Fibroblast of skin of right quadriceps (primary cell): ENCODE measurements at regions not wholly inside any gene's neighbourhood (a gene's known extent, or its start where the extent isn't known, plus 50 kb on each side); places are given as distances from the start of the nearest gene placed in this dataset.
"Not testable (repeated sequence)": the region's sequence is repeated elsewhere in the genome, so short reads cannot be mapped to it uniquely, and the experiment has no call there.

Experiments
- DNase-seq: peaks from one replicate; pipeline ENCODE4 v3.0.0-alpha.2; 2013

GRCh38 chr4:38280323-38280706 is 320.1 kb downstream of the PTTG2 start:
- DNase-seq, result no peak

DNA sequence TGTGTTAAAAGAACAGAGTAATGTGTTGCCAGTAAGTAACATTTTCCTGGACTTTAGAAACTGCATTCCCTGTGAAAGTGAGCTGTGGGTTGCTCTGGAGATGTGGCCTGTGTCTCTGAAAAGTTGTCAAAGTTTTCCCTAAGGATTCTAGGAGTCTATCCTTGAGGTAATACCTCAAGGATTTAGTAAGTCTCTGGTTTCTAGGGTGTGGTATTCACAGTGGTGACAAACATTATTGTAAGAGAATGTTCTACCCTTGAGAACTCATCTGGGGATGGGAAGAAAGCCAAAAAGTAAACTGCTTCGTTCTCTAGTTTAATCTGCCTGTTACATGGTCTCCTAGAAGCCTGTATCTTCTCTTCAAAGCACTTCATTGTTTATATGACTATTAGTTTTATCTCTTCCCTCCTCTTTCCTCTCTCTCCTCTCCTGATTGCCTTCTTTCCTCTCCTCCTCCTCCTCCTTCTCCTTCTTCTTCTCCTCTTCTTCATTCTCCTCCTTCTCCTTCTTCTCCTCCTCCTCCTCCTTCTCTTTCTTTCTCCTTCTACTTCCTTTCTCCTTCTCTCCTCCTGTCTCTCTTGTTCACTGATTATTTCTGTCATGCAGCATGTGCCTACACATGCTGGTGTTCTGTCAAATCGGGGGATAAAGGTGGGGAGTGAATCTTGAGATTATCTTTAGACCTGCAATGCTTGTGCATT is 321.3 kb downstream of the PTTG2 start:
- DNase-seq, result peak; percentile 53

DNA sequence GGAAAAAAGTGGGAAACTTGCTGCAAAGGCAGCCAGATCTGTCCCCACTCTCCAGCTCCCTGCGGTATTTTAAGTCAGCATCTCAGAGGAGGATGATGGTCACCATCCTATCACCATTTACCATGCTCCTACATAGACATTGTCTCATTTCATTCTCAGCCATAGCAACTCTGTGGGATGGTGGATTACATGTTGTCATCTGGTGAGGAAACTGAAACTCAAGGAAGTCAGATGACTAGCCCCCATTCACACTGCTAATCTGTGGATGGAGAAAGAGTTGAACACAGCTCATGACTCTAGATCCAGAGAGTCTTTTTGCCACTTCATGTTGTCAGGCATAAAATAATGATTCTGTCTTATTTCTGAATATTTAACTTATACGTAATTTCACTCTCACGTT is 323.5 kb downstream of the PTTG2 start:
- no peak for DNase-seq

DNA sequence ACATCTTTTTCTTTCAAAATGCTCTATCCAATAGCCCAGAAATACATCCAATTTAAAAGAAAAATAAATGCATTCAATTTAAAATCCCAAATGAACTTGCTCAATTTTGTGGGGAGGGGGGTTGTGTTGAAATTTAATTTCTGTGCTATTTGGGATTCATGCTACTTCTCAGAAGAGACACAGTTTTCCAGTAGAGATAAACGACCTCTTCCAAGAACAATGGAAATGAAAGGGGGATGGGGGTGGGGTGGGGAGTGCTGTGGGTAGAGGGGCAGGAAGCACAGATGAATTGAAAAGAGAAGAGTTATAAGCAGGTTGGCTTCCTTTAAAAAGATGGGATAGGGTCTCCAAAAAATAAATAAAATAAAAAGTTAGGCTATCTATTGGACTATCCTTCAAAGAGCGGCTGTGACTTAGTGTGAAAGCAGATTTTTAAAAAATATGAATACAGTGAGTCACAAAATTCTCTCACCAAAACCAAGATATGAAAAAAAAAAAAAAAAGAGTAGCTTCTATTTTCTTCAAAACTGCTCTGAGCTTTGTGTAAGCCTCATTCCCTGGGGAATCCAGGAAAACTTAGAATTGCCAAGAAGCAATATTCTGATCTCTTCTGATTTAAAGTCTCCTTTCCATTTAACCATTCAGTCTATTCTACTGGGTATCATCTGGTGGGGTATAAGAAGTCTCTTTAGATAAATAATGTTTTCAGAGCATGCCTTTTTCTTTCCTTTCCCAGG is 324.3 kb downstream of the PTTG2 start:
- DNase-seq, result peak; percentile 33

- no peak for DNase-seq
Observed at GRCh38 chr4:38287101-38287851, 327.1 kb downstream of the PTTG2 start.

GRCh38 chr4:38289553-38289952 is 329.4 kb downstream of the PTTG2 start:
- DNase-seq, result no peak

DNA sequence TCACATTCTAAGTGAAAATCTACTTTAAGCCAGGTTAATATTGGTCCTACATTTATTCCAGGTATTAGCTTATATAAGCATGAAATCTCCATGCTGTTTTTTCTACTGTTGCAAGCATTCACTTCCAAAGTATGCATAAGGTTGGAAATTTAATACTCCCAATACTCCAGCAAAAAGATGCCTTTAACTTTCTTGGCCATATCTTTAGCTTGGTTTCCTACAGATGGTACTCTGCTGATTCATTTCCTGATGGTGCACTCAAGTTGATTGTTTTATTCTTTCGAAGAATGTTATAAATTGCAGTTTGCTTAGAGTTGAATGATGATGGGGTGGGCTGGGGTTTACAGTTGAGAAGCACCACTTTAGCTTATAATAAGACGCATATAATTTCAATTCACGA is 330.2 kb downstream of the PTTG2 start:
- peak; percentile 74 for DNase-seq

DNA sequence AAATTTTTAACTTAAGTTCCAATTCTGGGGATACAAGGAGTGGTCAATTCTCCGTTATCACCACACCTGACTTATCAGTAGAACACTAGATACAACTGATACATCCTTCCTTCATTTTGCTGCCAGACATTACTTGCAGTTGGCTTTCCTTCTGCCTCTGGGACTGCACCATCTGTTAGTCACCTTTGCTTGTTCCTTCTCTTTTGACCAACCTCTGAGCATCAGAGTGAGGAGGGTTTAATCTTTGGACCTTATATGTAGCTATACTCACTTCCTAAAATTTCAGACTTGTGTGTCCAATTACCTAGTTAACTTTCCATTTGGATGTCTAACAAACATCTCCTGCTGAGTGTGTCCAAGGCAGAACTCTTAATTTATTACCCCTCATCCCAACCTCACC is 330.7 kb downstream of the PTTG2 start:
- DNase-seq, result no peak

GRCh38 chr4:38292529-38292928 is 332.3 kb downstream of the PTTG2 start:
- no peak for DNase-seq

DNA sequence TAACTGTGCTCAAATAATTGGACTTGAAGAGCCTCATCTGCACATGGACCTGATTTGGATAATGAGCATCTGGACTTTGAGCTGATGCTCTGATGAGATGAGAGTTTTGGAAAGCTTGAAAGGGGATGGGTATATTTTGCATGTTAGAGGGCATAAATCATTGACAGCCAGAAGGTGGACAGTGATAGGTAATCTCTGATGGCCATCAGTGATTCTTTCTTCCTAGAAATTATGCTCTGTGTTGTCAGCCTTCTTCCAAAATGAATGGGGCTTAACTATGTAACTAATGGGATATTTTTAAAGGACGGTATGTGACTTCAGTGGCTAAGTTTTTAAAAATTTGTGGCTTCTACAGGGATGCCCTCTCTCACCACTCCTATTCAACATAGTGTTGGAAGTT is 334.0 kb downstream of the PTTG2 start:
- no peak for DNase-seq

DNA sequence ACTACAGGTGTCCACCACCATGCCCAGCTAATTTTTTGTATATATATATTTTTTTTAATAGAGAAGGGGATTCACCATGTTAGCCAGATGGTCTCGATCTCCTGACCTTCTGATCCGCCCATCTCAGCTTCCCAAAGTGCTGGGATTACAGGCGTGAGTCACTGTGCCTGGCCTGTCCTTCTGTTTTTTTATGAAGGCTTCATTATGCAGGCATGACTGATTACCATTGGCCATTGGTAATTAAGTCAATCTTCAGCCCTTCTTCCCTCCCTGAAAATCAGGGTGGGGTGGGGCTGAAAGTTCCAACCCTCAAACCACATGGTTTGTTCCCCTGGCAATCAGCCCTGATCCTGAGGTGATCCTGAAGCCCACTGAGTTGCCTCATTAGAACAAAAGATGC is 336.9 kb downstream of the PTTG2 start:
- no peak for DNase-seq

DNA sequence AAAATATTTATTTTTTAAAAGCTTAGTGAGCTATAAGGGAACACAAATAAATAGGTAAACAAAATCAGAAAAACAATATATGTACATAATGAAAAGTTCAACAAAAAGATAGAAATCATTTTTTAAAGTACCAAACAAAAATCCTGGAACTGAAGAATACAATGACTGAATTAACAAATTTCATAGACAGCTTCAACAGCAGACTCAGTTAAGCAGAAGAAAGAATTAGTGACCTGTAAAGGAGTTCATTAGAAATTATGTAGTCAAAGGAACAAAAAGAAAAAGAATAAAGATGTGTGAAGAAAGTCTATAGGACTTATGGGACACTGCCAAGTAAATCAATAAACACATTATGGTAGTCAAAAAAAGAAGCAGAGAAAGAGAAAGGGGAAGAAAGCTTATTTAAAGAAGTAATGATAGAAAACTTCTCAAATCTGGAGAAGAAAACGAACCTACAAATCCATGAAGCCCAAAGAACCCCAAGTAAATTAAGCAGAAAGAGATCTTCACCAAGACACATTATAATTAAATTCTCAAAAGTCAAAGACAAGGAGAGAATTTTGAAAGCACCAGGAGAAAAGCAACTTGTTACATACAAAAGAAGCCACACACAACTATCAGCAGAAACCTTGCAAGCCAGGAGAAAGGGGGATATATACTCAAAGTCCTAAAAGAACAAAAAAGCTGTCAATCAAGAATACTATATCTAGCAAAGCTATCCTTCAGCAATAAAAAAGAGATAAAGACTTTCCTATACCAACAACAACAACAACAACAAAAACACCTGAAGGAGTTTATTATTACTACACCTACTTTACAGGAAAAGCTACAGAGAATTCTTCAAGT is 338.9 kb downstream of the PTTG2 start:
- no peak for DNase-seq

DNA sequence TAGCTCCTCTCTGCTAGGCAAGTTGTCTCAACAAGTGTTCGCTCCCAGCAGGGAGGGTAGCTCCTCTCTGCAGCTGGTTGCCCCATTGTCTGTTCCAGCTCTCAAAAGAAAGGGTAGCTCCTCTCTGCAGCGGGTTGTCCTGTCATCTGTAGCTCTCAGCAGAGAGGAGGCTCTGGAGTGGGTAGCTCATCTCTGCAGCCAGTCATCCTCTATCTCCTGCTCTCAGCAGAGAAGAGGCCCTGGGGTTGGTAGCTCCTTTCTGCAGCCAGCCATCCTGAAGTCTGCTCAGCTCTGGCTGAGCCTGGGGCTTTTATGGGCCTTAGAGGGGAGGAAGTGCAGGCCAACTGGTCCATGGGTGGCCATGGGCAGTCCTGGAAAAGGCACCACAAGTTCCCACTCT is 342.7 kb downstream of the PTTG2 start:
- no peak for DNase-seq

DNA sequence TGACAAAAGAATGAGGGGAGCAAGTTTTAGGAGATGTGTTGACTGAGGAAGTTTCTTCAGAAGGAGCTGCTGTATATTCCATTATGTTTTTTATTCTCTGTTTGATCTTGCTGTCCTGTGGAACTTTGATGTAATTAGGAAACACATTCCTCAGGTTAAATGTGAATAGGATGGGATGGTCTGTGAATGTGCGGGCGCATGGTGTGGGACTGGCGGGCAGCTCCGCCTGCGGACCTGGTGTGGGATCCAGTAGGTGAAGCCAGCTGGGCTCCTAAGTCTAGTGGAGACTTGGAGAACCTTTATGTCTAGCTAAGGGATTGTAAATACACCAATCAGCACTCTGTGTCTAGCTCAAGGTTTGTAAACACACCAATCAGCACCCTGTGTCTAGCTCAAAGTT is 344.3 kb downstream of the PTTG2 start:
- not testable (repeated sequence) for DNase-seq

GRCh38 chr4:38306482-38307071 is 346.4 kb downstream of the PTTG2 start:
- DNase-seq, result no peak

DNA sequence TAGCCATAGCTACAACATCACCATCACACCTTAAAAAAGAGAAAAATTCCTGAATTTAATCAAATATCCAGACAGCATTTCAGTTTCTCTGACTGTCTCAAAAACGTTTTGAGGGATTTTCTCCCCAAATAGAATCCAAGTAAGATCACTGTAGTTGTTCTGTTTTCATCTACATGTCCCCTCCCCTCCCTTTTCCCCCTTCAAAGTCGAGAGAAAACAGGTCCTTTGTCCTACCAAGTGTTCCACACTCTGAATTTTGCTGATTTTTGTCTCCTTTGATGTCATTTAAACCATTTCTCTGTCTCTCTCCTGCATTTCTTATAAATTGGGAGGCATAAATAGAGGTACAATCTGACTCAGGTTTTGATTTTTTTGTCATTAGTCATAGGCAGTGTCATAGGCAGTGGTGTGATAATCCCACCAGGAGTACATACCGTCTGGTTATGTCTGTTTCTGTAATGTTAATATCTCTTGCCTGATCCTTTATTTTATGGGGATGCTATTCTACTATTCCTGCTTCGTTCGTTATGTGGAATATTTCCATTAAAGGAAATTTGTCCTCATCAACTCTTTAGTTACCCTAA is 348.6 kb downstream of the PTTG2 start:
- DNase-seq, result peak; percentile 66

DNA sequence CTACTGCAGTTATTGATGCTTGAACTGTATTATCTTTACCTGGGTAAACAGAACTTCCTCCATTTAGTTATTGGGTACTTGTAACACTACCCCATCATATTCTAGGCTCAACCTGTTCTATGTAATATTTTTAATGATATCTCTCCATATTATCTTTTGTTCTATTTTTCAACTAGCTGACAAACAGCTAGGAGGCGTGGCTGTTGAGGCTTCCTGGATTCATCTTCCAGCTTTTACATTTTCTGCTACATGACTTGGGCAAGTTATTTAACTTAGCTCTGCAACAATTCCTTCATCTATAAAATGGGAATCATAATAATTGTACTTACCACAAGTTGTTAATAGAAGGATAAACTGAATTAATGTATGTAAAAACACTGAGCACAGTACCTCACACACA is 349.3 kb downstream of the PTTG2 start:
- DNase-seq, result no peak

DNA sequence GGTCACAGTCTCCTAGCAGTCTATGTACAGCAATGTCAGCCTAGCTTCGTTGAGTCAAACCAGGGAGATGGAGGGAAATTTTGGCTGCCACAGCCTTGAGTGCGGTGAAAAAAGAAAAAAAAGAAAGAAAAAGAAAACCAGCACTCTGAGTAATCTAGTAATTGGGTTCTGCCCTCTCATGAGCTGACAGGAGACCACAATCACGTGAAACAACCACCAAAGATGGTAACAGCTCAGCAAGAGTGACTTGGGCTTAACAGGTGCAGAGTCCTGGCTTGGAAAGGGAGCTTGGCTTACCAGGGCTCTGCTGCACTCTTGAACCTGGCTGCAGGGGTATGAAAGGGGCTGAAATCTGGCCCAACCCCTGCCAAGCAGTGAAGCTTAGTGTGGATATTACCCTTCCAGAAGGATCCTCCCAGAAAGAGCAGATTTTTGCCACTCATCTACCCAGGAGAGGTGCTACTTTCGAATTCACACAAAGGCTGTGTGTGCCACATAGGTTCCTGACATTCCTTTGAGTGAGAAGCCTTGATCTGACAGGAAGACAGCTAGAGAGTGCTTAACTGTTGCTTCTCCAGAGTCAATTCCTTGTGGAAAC is 350.3 kb downstream of the PTTG2 start:
- no peak for DNase-seq

DNA sequence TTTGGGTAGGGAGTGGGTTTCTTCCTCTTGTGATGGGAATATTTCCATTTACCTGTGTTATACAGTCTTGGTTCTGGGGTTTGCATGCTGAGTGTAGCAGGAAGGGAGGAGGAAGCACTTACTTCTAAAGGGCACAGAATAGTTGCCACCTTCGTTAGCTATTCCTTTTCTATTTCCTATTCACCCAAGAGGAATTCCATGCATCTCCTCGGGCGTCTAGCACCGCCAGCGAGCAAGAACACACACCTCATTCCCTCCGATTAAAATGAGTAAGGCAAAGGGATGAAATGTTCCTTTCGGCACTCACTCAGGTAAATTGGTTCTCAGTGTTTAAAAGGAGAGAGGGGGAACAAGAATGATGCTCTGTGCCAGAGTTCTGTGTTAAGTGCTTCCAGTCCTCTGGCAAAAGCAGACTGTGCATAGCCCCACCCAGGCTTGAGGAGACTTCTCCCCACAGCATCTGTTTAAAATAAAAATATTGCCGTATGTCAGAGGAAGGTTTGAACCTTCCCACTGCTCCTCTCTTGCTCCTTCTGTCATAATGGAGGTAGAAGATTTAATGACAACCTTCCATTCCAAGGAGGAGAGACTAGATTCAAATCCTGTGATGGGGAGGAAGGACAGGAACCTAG is 351.4 kb downstream of the PTTG2 start:
- DNase-seq, result no peak

DNA sequence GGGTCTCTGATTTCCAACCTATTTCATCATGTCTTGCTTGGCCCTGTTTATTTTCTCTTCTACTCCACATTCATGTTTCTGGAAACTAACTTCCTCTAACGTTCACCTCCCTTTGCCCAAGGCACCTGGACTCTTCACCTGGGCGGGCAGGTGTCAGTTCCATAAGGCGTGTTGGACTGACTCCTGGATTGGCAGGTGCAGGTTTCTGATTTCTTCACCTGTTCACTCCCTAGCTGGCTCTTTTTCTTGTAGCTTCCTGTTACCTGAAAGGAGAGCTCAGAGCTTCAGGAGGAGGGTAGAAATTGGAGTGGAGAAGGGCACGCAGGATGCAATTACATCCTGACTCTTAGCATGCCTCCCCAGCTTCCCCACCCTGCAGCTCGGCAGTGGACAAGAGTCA is 350.8 kb upstream of the KLF3 start:
- no peak for DNase-seq

DNA sequence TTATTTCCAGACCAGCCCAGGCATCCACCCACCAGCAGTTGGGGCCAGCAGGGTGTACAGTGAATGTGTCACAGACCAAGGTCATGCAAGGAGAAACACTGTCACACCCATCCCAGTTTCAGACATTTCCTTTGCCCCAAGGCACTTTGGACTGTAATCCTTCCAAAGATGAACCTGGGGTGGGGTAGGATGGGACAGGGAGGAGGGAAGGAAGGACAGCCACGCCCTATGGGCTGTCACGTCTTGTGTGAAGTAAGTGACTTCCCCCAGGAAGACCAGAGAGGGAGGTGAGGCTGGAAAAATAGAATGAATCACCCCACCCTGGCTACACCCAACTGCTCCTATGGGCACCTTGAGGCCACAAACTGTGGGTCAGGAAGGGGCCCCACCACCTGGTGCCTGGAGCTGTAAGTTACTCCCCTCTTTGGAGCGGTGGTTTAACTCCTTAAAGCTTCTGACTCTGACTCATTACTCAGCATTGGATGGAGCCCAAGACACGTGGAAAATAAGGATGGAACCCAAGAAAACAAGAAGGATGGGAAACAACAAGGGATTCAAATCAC is 349.9 kb upstream of the KLF3 start:
- peak; percentile 63 for DNase-seq
